Lung microvascular endothelial cell (primary cell): ENCODE measurements at regions not wholly inside any gene's neighbourhood (a gene's known extent, or its start where the extent isn't known, plus 50 kb on each side); places are given as distances from the start of the nearest gene placed in this dataset.

Experiments
- DNase-seq, 2 donors: peaks; one replicate each; pipeline versions ENCODE4 v3.0.0 to v3.0.0-alpha.2; 2010; ENCODE audit warnings: low read depth in 2 of 2

- DNase-seq, result no peak
These were observed 50.6 kb upstream of the FLRT2 start for GRCh38 chr14:85479306-85479705.

GRCh38 chr14:85479771-85480170, 50.2 kb upstream of the FLRT2 start:
- no peak for DNase-seq
